ENCODE measurements at regions not wholly inside any gene's neighbourhood (a gene's known extent, or its start where the extent isn't known, plus 50 kb on each side); places are given as distances from the start of the nearest gene placed in this dataset.

GRCh38 chr11:134908583-134908982 lies 496.5 kb upstream of the B3GAT1 start:
- peak; percentile 80 for DNase-seq (ENCODE audit: low spot score)

GRCh38 chr11:134907636-134908035 lies 495.6 kb upstream of the B3GAT1 start:
- DNase-seq (ENCODE audit: low spot score): no peak

- no peak for DNase-seq (ENCODE audit: low spot score)
Measured at GRCh38 chr11:134906356-134906955, 494.4 kb upstream of the B3GAT1 start.

GRCh38 chr11:134905928-134906327 lies 493.9 kb upstream of the B3GAT1 start:
- DNase-seq (ENCODE audit: low spot score): no peak

- no peak for DNase-seq (ENCODE audit: low spot score)
Measured at GRCh38 chr11:134905517-134905916, 493.5 kb upstream of the B3GAT1 start.

- DNase-seq (ENCODE audit: low spot score): no peak
Measured at GRCh38 chr11:134904103-134904790, 492.2 kb upstream of the B3GAT1 start.

- DNase-seq (ENCODE audit: low spot score): no peak
Measured at GRCh38 chr11:134901955-134902918, 490.2 kb upstream of the B3GAT1 start.

- DNase-seq (ENCODE audit: low spot score): no peak
Measured at GRCh38 chr11:134901542-134901941, 489.5 kb upstream of the B3GAT1 start.

GRCh38 chr11:134893810-134894685 lies 482.0 kb upstream of the B3GAT1 start:
- DNase-seq (ENCODE audit: low spot score): no peak

- DNase-seq (ENCODE audit: low spot score): no peak
Measured at GRCh38 chr11:134890446-134890845, 478.4 kb upstream of the B3GAT1 start.

- DNase-seq (ENCODE audit: low spot score): no peak
Measured at GRCh38 chr11:134889832-134890231, 477.8 kb upstream of the B3GAT1 start.

- DNase-seq (ENCODE audit: low spot score): no peak
Measured at GRCh38 chr11:134888821-134889220, 476.8 kb upstream of the B3GAT1 start.

GRCh38 chr11:134887896-134888295 lies 475.9 kb upstream of the B3GAT1 start:
- DNase-seq (ENCODE audit: low spot score): no peak

GRCh38 chr11:134883484-134883883 lies 471.4 kb upstream of the B3GAT1 start:
- DNase-seq (ENCODE audit: low spot score): no peak

GRCh38 chr11:134882671-134883297 lies 470.7 kb upstream of the B3GAT1 start:
- no peak for DNase-seq (ENCODE audit: low spot score)

- DNase-seq (ENCODE audit: low spot score): no peak
Measured at GRCh38 chr11:134882141-134882540, 470.1 kb upstream of the B3GAT1 start.

- no peak for DNase-seq (ENCODE audit: low spot score)
Measured at GRCh38 chr11:134880788-134881187, 468.7 kb upstream of the B3GAT1 start.

GRCh38 chr11:134879931-134880330 lies 467.9 kb upstream of the B3GAT1 start:
- no peak for DNase-seq (ENCODE audit: low spot score)

GRCh38 chr11:134879341-134879740 lies 467.3 kb upstream of the B3GAT1 start:
- DNase-seq (ENCODE audit: low spot score): no peak

- no peak for DNase-seq (ENCODE audit: low spot score)
Measured at GRCh38 chr11:134878785-134879184, 466.7 kb upstream of the B3GAT1 start.

- DNase-seq (ENCODE audit: low spot score): no peak
Measured at GRCh38 chr11:134876226-134876625, 464.2 kb upstream of the B3GAT1 start.

Data from putamen (tissue), 1 donor.